Stimulated activated CD8-positive, alpha-beta memory T cell treated with anti-CD3 and anti-CD28 coated beads, Interleukin-2, amount 100 ng/mL, for 48 hours (primary cell): ENCODE measurements at regions not wholly inside any gene's neighbourhood (a gene's known extent, or its start where the extent isn't known, plus 50 kb on each side); places are given as distances from the start of the nearest gene placed in this dataset.
"Not testable (repeated sequence)": the region's sequence is repeated elsewhere in the genome, so short reads cannot be mapped to it uniquely, and the experiment has no call there.

Experiments used
- DNase-seq, 2 donors: peaks; one replicate each; pipeline ENCODE4 v3.0.0-alpha.2; 2020; ENCODE audit warnings: low read depth in 2 of 2

DNA sequence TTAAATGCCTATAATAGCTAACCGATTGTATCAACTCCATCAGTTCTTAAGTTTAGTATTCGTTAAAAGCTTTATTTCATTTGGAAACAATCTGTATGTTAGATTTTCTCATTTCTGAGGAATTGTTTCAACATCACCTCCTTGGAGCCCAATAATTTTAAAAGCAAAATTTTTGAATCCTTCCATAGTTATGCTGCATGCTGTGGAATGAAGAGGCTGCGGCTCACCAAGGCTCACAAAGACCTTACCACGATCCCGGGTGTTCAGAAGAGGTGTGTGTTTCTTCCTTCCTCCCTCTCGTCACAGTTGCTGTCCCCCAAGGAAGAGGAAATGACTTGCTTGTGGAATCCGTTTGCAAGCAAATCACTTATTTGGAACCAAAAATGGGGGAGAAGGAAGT, 143.8 kb downstream of the FGF1 start:
- DNase-seq: no peak

DNA sequence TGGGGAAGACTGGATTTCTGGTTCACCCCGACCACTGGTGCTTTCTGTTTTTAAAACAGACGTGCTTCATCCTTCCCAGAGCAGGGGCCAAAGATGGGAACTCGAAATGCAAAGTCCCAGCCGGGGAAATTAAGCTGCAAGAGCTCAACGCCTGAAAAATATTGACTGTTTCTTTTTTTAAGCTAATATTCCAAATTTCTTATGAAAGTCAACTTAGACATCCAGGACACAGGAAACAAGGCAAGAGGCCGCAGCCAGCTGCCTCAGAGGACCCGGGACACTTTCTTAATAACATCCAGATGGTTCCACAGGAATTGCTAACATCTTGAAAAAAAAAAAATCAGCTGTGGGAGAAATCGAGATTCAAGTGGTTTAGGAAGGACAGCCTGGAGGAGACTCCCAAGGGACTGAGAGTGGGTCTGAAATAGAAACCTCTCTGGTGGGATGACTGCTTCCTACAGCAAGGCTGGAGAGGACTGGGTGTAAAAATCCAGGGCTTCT, 144.9 kb downstream of the FGF1 start:
- DNase-seq: no peak

- DNase-seq: no peak
Measured at GRCh38 chr5:142539154-142539740, 146.6 kb downstream of the FGF1 start.

DNA sequence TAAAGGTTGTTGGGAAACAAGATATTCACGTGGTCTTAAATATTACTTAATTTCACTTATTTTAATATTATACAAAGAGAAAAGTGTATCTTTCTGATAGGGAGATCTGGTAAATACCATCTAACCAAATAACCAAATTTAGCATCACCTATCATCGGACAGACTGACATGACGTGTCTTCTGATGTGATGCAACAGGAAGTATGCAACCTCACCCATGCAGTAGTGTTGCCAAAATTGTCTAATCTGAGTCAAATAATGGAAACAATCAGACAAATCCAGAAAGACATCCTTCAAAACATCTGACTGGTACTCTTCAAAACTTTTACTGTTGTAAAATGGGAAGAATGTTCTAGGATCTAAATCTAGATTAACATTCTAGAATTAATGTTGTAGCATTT, 148.0 kb downstream of the FGF1 start:
- DNase-seq: no peak

DNA sequence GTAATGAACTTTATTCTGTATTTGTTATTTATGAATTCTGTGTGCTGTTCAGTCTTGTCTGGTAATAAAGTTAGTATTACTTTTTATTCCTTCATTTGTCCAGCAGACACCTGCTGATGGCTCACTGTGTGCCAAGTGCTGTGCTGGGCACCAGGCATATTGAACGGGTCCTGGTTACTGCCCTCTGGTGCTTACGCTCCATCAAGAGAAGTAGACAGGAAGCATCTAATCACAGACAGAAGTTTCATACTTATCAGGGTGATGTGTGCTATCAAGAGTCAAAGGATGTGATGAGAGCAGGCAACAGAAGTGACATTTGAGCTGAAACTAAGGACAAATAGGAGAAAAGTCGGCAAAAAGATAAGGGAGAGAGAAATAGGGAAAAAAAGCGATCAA, 153.1 kb downstream of the FGF1 start:
- DNase-seq: no peak

- no peak for DNase-seq
Measured at GRCh38 chr5:142531977-142532780, 153.7 kb downstream of the FGF1 start.

DNA sequence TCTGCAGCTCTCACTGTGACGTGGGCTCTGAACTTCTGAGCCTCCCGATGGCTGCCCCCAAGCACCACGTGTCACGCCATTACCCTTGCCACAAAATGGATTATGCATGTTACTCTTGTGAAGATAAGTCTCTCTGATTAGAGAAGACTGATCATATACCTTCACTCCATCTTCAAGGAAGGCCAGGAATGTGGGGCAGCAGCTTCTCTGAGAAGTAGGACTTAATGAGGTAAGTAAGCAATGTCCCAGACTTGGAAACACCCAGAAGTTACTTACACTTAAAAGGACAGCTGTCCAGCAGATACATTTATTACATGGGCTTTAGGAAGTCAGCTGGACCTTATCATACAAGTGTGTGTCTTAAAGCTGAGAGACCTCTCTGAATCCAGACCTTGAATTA, 155.0 kb downstream of the FGF1 start:
- DNase-seq: no peak

- no peak for DNase-seq
Measured at GRCh38 chr5:142529626-142530278, 156.1 kb downstream of the FGF1 start.

DNA sequence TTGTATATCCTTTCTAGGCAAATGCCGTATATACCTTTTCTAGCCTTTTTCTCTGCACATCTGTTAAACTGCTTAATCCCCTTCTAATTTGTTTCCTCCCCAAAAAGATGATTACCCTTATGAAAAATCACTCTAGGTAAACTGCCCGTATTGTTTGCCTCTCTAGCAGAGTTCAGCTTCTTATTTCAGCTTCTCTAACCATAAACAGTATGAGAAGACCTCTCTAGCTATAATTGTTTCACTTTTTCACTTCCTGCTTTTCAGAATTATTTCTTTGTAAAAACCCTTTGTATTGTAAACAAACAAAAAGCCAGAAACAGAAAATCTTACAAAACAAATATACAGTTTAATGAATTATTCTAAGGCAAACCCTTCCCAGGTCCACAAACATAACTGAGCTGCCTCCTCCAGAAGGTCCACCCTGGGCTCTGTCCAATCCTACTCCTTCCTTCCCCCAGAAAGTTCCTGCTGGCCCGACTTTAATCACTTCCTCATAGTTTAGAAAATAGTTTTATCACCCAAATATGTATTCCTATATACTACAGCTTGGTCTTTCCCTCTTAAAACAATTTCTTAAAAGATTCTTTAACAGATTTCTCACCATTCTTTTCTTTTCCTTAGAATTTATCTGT, 158.1 kb downstream of the FGF1 start:
- no peak for DNase-seq

DNA sequence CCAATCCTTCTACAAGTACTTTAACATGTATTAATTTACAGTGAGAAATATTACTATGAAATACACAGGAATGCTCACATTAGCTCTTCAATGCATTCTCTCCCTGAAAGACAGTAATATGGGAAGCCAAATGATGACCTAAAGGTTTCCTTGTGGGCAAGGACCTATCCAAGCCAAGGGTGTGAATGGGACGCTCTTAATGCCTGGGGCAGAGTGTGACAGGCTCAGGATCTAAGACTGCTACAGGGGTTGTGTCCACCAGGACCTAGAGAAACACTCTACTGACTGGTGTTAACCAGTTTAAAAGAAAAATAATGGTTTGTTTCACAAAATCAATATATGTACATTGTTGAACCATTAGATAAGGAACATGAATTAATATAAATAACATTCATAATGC, 158.7 kb downstream of the FGF1 start:
- DNase-seq: no peak

- no peak for DNase-seq
Measured at GRCh38 chr5:142522983-142523382, 162.9 kb downstream of the FGF1 start.

DNA sequence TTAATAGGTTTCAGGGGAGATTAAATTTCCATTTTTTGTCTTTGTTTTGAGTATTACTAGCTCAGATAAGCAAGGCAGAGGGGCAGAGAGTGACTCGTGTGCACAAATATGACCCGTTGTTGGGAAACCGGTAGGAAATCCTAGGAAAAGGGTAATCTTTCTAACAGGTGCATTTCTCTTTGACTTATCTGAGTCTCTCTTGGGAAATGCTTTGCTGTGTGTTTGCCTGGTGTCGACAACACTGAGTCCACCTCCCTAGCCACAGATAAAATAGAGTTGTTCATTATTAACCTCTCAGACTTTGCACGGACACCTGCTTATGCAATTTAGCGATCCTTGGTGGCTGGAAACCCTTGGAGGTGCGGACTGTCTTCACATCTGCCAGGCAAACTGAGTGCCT, 164.2 kb downstream of the FGF1 start:
- DNase-seq: no peak

- DNase-seq: no peak
Measured at GRCh38 chr5:142520885-142521284, 165.0 kb downstream of the FGF1 start.

- DNase-seq: not testable (repeated sequence)
Measured at GRCh38 chr5:142519913-142520312, 166.0 kb downstream of the FGF1 start.

GRCh38 chr5:142517840-142518239, 168.1 kb downstream of the FGF1 start:
- no peak for DNase-seq

GRCh38 chr5:142516732-142517131, 169.2 kb downstream of the FGF1 start:
- DNase-seq: no peak

- no peak for DNase-seq
Measured at GRCh38 chr5:142515036-142515435, 170.9 kb downstream of the FGF1 start.

DNA sequence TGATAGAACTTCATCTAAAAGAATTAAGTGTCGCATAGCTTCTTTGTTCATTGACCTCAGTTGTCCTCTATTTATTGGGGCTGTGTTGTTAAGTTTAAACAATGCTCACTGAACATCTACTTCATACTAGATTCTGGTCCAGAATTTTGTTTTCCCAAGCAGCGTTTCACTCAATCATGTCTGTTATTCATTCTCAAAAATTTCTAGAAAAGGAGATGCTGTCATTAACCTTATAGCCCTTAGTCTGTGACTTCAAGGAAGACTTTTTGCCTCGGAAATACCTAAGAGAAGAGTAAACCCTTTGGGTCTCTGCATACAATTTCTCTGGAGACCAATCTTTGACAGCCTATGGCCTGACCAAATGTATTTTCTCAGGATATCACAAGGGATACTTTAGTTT, 171.7 kb downstream of the FGF1 start:
- no peak for DNase-seq

- no peak for DNase-seq
Measured at GRCh38 chr5:142512043-142513042, 173.5 kb downstream of the FGF1 start.

- no peak for DNase-seq
Measured at GRCh38 chr5:142511358-142511757, 174.5 kb downstream of the FGF1 start.

DNA sequence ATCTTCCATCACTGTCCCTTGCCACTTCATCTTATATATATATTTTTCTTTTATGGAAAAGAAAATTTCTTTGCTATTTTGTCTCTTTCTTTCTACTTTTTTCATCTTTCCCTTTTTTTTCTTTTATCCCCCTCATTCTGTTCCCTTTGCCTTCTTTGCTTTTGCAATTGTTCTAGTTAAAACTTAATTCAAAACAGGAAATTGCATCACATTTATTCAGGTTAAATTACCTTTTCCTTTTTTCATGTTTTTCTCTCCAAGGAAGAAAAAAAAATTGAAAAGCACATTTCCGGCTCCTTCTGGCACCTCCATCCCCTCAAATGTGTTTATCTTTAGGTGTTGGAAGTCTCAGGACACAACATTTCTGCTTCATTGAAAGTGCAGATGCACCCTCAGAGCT, 176.9 kb downstream of the FGF1 start:
- DNase-seq: no peak
